OCI-LY1 (cell line): ENCODE measurements at regions not wholly inside any gene's neighbourhood (a gene's known extent, or its start where the extent isn't known, plus 50 kb on each side); places are given as distances from the start of the nearest gene placed in this dataset.

Source experiments
- H2AFZ ChIP-seq: fragments of 200-600 bp; sonication (generic), shearing (Covaris generic); 2 replicates; pipeline ENCODE4 v1.6.0; 2014; ENCODE audit warnings: antibody characterized with exemption, mild to moderate bottlenecking, low read length
- H3F3A ChIP-seq: fragments of 200-600 bp; sonication (generic), shearing (Covaris generic); 2 replicates; pipeline ENCODE4 v1.6.0; 2014; ENCODE audit warnings: mild to moderate bottlenecking, antibody characterized with exemption, low read length, moderate library complexity; ENCODE audit not compliant: insufficient read depth
- H3K27ac ChIP-seq: fragments of 200-600 bp; sonication (generic); 2 replicates; pipeline ENCODE4 v1.5.1; 2014; ENCODE audit warnings: low read length, mixed run types, mild to moderate bottlenecking, low read depth; ENCODE audit not compliant: poor library complexity, severe bottlenecking
- H3K27me3 ChIP-seq: fragments of 200-600 bp; sonication (generic); 2 replicates; pipeline ENCODE4 v1.6.0; 2014; ENCODE audit warnings: antibody characterized with exemption, mild to moderate bottlenecking, low read length, moderate library complexity; ENCODE audit not compliant: insufficient read depth
- H3K36me3 ChIP-seq: fragments of 200-600 bp; sonication (generic); 2 replicates; pipeline ENCODE4 v1.6.1; 2014; ENCODE audit warnings: mild to moderate bottlenecking, antibody characterized with exemption, low read length, moderate library complexity, mixed read lengths; ENCODE audit not compliant: insufficient read depth
- H3K4me1 ChIP-seq: fragments of 200-600 bp; sonication (generic); 2 replicates; pipeline ENCODE4 v1.5.1; 2014; ENCODE audit warnings: mild to moderate bottlenecking, low read length, moderate library complexity; ENCODE audit not compliant: insufficient read depth, severe bottlenecking
- H3K4me2 ChIP-seq: fragments of 200-600 bp; sonication (generic), shearing (Covaris generic); 2 replicates; pipeline ENCODE4 v1.6.1; 2014; ENCODE audit warnings: low read length
- H3K4me3 ChIP-seq: fragments of 200-600 bp; sonication (generic); 2 replicates; pipeline ENCODE4 v1.5.1; 2014; ENCODE audit warnings: low read length, low read depth, mild to moderate bottlenecking, mixed read lengths; ENCODE audit not compliant: poor library complexity, severe bottlenecking
- H3K79me2 ChIP-seq: fragments of 200-600 bp; shearing (Covaris generic); 2 replicates; pipeline ENCODE4 v1.6.1; 2016; ENCODE audit warnings: mixed run types, low read length, mixed read lengths; ENCODE audit not compliant: insufficient read depth
- H3K9ac ChIP-seq: fragments of 200-600 bp; sonication (generic), shearing (Covaris generic); 2 replicates; pipeline ENCODE4 v1.6.1; 2014; ENCODE audit warnings: mild to moderate bottlenecking, low read length, mixed read lengths
- H3K9me2 ChIP-seq: fragments of 200-600 bp; sonication (generic), shearing (Covaris generic); 2 replicates; pipeline ENCODE4 v1.6.1; 2014; ENCODE audit warnings: low read depth, mild to moderate bottlenecking, low read length, mixed read lengths
- H3K9me3 ChIP-seq: fragments of 200-600 bp; shearing (Covaris generic); 2 replicates; pipeline ENCODE4 v1.6.1; 2014; ENCODE audit warnings: low read length, mixed read lengths
- H4K20me1 ChIP-seq: fragments of 200-600 bp; sonication (generic), shearing (Covaris generic); 2 replicates; pipeline ENCODE4 v1.6.0; 2016; ENCODE audit warnings: mild to moderate bottlenecking, low read length; ENCODE audit not compliant: insufficient read depth
- CTCF ChIP-seq: fragments of 200-600 bp; sonication (generic), shearing (Covaris generic); IDR thresholded peaks from 2 replicates; pipeline ENCODE4 v1.5.1; 2017; ENCODE audit warnings: mild to moderate bottlenecking, antibody characterized with exemption, low read length, moderate library complexity, mixed read lengths
- EZH2 ChIP-seq: fragments of 200-600 bp; sonication (generic), shearing (Covaris generic); IDR thresholded peaks from 2 replicates; pipeline ENCODE4 v1.8.0; 2017; ENCODE audit warnings: borderline replicate concordance, mixed run types, mild to moderate bottlenecking, antibody characterized with exemption, low read length, moderate library complexity, mixed read lengths

GRCh38 chr1:208551024-208551423, 306.8 kb upstream of the PLXNA2 start:
- Histone ChIP-seq H2AFZ (no peak overlapping the region), H3K9ac (no peak overlapping the region), H3K4me1 (no peaks in the 10 kb centered on the region), H4K20me1 (no peaks in the 10 kb centered on the region), H3K4me2 (no peak overlapping the region), H3K79me2 (no peaks in the 10 kb centered on the region), H3K9me2 (no peaks in the 10 kb centered on the region), H3K4me3 (no peak overlapping the region), H3K27ac (no peak overlapping the region), H3K9me3 (no peaks in the 10 kb centered on the region), H3K36me3 (no peaks in the 10 kb centered on the region), H3K27me3 (no peaks in the 10 kb centered on the region), H3F3A (no peaks in the 10 kb centered on the region)
- no peak for TF ChIP-seq EZH2
- no peak for TF ChIP-seq CTCF

DNA sequence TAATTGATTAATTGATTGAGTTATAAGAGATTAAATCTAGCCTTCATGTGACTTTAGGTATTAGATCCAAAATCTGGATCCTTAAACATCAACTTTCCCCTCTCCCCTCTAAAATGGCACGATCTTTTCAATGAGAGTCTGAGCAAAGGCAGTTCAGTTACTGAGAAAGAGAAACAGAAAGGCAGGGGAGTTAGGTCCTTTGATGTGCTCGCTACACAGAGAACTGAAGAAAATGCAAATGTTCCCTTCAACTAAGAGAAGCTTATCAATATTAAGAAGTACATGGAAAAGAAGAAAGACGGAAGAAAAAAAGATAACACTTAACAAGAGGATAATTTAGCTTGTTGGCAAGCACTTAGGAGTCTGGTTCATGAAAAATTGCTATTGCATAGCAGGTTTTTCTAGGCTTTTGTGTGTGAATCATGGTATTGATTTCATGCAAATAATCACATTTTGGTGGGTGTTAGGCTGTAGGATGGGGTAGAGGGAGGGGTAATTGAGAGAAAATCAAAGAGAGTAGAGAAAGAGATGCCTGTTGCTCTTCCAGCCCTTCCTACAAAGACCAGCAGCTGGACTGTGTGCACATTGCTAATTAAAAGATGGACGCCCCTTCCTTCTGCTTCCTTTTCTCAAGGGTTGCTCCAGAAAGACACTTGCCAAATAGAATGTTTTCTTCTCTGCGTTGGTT, 307.6 kb upstream of the PLXNA2 start:
- Histone ChIP-seq H3K27me3 (no peaks in the 10 kb centered on the region), H3K9me3 (no peaks in the 10 kb centered on the region), H3K9me2 (no peaks in the 10 kb centered on the region), H3K27ac (no peak overlapping the region), H3K4me2 (no peak overlapping the region), H3F3A (no peaks in the 10 kb centered on the region), H3K4me3 (no peak overlapping the region), H3K9ac (no peak overlapping the region), H3K36me3 (no peaks in the 10 kb centered on the region), H3K4me1 (no peaks in the 10 kb centered on the region), H4K20me1 (no peaks in the 10 kb centered on the region), H3K79me2 (no peaks in the 10 kb centered on the region), H2AFZ (no peak overlapping the region)
- no peak for TF ChIP-seq EZH2
- no peak for TF ChIP-seq CTCF

DNA sequence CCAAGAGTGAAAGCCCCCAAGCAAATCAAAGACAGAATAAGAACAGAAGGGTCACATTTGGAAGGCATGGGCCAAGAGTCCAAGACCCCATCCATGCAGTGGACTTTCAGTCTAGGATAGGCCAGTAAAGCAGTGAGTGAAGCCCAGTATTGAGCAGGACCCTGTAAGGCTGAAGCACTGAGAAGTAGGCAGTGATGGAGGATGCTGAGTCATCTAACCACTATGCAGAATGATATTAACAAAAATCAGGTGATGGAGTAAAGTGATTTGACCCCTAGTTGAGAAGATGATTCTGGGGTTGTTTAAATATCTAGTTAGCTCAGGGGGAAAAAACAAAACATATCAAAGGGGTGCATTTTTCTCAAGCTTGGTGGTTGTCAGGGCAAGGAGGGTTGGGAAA, 308.7 kb upstream of the PLXNA2 start:
- Histone ChIP-seq H3K4me3 (no peak overlapping the region), H3K27me3 (no peaks in the 10 kb centered on the region), H3K9me2 (no peaks in the 10 kb centered on the region), H3K27ac (no peak overlapping the region), H3K4me2 (no peak overlapping the region), H3F3A (no peaks in the 10 kb centered on the region), H4K20me1 (no peaks in the 10 kb centered on the region), H3K9ac (no peak overlapping the region), H3K4me1 (no peaks in the 10 kb centered on the region), H3K9me3 (no peaks in the 10 kb centered on the region), H2AFZ (no peak overlapping the region), H3K79me2 (no peaks in the 10 kb centered on the region), H3K36me3 (no peaks in the 10 kb centered on the region)
- TF ChIP-seq EZH2 (no peak), CTCF (no peak)
